Left hindlimb (tissue), 1 donor: ENCODE measurements at regions not wholly inside any gene's neighbourhood (a gene's known extent, or its start where the extent isn't known, plus 50 kb on each side); places are given as distances from the start of the nearest gene placed in this dataset.

Experiments used
- DNase-seq: peaks from one replicate; pipeline ENCODE4 v3.0.0-alpha.2; 2018

DNA sequence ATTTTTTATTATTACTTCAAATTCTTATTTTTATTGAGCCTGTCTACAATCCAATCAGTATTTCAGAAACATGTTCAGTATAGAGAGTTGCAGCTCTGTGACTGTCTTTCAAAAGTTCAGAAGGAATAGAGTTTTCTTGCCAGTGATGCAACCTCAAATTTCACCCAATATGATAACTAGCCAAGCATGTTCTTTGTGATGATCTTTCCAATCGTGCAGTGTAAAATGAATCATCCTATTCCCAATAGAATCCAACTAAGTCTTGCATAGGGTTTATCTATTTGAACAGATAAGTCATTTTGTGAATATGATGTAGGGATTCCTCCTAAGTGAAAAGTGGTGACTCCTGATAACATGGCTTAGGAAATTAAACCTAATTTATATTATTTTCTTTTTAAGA lies 937.8 kb downstream of the KCNJ2 start:
- DNase-seq = no peak

DNA sequence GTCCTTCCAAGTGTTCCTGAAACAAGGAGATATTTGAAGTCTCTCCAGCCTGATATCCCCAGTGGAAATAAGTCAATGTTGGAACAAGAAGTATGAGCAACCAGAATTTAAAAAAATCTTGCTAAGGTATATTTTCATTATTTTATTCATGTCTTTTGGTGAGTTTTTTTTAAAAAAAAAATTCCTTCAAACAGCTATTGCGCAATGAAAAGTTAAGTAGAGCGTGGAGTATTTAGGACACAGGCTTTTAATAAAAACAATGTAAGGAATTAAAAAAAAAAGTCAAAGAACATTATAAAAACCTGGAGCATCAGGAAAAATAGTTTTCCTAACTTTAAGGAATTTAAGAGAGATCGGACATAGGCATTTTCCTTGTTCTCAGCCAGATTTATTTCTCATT lies 940.4 kb downstream of the KCNJ2 start:
- DNase-seq = no peak

DNA sequence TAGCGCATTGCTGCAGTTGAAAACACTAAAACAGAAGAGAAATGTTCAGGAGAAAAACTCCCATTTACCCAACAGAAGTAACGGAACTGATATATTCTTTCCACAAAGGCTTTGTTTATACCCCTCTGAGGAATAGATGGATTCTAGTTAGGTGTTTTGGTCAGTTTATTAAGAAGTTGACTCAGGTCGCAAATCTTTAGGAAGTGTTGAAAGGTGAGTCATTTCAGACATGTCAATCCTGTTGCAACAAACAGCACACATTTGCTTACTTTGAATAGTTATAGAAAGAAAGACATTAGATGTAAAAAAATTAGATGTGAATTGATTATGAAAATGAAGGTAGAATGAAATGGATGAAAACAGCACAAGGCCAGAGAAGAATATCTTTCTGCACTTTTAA lies 941.0 kb downstream of the KCNJ2 start:
- no peak for DNase-seq

DNA sequence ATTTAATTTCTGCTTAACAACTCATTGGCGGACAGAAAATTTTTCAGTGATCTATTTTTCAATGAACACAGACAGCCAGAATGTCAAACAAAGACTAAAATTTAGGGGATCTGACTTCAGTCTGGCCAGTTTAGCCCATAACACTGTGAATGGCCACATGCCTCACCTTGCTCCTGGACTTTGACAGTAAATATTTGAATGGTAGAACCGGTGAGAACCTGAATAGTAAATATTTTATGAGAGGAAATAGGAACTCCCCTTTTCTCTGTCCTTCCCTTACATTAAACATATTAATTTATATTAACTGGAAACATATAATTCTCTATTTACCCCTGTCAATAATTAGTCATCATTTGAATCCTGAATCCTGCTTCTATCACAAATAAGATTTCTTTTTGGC lies 942.1 kb downstream of the KCNJ2 start:
- no peak for DNase-seq

DNA sequence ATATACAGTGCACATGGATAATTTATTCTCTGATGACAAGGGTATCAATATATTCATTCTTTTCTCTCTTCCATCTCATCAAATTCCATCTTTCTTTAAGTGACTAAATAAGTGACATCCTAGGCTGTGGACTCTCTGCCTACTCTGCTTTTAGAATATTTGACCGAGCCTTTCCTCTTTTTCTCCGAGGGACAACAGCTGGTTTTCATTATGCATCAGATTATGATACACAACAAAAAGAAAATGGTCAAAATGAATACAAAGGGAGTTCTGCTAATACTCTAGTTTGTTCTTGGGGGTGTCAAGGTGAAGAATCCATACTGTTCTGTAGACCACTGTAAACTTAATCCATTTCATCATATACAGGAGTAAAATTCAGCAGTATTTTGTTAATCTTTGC lies 942.6 kb downstream of the KCNJ2 start:
- no peak for DNase-seq

DNA sequence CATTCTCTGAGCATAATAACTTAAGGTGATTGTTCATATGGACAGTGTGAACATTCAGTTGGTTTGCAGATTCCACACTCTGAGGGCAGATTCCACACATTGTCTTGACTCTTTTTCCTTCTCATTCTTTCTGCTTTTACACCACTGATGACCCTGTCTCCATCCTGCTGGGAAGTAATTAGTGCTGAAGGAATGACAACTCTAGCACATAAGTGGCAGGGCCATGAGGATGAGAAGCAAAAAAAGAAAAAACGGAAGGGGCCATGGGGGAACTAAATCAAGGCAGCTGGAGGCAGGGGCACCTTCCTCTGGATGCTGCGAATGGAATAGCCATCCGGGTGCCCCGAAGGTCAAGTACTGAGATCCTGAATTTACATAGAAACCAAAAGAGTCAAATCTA lies 944.0 kb downstream of the KCNJ2 start:
- DNase-seq = no peak

DNA sequence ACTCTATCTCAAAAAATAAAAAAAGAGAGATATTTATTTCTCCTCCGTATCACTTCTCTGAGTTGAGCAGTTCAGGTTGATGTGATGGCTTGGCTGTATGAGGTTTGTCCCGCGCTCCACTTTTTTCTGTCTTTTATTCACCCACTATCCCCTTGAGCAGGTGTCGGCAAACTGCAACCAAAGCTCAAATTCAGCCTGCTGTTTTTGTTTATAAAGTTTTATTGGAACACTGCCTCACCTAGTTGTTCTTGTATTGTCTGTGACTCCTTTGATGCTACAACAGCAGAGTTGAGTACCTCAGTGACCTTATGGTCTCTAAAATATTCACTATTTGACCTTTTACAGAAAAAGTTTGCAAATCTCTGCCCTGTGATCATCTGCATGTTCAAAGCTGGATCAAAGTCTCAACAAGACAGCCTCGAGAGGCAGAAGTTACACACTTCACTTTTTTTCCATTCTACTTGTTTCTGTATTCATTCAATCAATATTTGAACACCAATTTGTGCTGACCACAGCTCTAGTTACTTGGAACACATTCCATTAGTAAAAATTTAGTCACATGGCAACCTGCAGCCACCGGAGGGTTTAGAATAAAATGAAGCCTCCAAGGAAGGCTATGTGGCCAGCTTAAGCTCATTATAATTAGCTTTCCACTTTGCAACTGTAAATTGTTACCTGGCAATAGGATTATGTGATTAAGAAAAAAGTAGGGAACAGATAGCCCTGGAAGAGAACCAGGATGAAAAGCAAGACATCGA lies 945.8 kb downstream of the KCNJ2 start:
- DNase-seq = no peak

DNA sequence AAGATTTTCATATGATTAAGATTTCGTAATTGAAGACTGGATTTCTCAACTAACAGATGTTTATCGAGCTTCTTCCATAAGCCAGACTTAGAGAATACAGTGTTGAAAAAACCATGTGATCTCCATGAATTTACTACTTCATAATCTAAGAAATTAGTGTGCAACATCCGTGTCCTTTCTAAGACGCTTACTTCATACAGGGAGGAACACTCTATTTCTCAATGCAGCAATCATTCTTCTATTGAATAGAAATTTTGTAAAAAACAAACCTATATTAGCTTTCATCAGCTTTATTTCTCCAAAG lies 946.3 kb downstream of the KCNJ2 start:
- DNase-seq = no peak

DNA sequence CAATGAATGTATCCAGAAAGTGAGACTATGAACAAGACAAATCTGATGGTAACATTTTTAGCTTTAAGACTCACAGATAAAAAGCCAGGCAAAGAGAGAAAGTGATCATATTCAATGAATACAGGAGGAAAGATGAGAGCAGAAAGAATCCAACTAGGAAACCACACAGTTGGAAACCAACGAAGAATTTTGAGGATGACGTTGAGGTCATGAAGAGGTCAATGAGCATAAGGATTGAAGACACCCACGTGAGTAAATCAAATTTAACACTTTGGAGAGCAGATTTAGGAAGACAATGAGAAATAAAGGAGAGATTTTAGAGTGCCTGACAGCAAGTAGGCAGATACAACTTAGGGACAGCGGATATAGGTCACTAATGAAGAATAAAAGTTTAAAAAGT lies 948.1 kb downstream of the KCNJ2 start:
- no peak for DNase-seq

DNA sequence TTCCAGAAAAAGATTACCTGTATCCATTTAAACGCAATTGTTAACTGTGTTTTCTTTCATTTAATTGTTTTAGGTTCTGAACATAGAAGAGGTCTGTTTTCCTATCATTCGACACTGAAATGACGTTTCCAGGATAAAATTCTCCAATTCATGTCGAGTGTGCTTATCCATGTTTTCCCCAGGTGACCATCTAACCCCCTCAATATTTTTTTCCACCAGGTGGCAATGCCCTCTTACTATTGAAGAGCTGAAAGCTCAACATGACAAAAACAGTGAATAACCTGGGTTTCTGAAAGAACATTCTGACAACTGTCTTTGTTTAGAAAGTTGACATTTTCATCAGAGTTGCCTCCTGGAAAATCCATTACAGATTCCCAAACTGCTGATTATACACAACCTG lies 948.7 kb downstream of the KCNJ2 start:
- DNase-seq = no peak

DNA sequence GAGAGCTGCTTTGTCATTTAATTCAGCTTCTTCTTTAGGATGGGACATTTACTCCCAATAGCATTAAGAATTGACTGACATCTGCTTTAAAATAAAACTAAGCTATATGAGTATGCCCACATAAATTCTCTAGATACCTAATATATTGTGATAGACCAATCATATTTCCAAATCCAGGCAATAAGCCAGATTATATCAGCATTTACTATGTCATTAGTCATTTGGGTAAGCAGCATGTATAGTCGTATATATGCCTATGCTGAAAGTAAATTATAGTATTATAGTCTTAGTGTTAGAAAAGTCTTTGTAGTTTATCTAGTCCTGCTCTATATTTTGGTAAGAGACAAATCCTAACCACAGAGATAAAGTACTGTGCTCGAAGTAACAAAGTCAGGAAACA lies 958.1 kb downstream of the KCNJ2 start:
- DNase-seq = no peak

DNA sequence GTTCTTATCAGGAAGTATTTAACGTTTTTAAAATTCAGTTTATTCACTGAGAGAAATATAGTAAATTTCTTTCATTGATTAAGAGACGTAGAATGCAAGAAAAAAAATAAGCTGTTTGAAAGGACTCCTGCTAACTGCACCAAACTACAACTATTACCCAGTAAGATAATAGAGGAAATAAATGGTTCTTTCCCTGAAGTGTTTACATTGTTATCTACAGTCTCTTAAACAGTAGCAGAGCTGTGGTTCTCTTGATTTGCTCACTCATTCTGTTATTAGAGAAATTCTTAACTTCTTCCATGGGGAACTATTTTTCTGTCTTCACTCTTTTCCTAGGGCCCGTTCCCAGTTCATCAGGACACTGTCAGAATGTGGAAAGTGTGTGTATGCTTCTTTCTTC lies 973.0 kb downstream of the KCNJ2 start:
- no peak for DNase-seq

DNA sequence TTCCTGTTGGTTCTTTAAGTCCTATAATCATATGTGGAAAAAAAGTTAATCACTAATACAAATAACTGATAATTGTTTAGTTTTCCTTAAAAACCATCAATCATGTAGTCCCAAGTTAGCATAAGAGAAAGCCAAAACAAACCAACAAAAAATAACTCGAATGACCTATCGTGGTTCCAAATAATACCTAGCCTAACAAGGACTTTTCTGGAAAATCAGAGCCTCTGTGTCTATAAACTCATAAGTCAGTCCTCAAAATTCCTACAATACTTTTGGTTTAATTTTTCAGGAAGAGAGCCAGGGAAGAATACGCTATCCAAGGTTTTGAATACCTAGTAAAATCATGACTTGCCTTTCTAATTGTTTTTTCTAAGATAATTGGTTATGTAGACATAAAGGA lies 975.3 kb upstream of the SOX9 start:
- no peak for DNase-seq

DNA sequence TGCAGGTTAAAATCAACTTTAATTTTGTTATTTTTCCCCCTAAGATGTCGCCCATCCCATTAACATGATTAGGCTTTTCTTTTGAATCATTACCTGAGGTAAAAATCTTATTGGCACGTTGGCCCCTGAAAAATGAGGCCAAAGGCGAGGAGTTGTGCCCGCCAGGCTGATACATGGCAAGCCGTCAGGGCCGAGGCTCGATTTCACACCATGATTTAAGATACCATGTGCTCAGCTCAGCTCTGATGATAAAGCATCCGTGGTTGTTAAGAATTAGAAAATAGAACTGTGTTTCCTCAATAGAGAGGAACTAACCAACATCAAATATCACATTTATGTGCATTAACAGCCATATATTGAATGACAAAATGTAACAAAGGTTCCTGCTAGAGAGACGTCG lies 972.9 kb upstream of the SOX9 start:
- no peak for DNase-seq

DNA sequence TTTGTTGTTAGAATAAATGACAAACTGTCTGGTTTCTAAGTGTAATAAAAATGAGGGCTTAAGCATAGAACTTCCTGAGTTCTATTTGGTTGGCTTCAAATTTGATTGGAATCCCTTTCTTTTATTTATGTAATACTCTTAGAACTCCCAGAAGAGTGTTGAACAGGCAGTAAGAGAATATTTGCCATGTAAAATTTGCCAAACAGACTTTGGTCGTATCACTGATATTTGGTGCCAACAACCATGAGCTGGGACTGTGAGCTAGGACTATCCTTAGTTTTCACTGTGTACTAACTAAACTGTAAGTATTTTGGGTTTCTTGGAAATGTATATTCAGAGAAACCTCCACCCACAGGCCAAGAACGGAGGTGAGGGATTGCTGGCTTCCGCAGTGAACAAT lies 971.2 kb upstream of the SOX9 start:
- no peak for DNase-seq

DNA sequence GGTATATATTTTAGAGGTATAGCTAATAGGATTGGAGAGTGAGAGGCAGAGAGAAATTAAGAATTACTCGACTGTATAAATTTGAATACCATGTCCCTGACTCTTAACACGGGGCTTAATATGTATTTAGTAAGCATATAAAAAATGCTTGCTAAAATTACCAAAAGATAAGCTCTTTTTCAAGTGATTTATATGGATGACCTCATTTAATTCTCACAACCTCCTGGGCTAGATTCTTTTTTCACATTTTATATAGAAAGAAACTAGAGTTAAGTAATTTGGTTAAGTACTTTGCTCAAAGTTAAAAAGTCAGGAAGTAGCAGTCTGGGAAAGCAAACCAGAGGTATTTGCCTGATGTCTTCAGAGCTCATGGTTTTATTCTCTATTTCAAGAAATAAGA lies 963.5 kb upstream of the SOX9 start:
- DNase-seq = no peak

DNA sequence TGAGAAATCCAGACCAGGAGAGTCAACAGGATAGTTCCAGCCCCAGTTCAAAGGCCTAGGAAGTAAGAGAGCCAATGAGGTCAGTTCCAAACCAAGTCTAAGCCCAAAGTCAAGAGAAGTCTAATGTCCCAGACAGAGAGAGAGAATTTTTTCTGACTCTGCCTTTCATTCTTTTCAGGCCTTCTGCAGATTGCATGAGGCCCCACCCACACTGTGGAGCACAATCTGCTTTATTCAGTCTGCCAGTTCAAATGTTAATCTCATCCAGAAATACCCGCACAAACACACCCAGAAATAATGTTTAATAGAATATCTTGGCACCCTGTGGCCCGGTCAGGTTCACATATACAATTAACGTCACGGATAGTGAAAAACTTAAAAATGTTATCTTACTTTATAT lies 962.4 kb upstream of the SOX9 start:
- DNase-seq = no peak

DNA sequence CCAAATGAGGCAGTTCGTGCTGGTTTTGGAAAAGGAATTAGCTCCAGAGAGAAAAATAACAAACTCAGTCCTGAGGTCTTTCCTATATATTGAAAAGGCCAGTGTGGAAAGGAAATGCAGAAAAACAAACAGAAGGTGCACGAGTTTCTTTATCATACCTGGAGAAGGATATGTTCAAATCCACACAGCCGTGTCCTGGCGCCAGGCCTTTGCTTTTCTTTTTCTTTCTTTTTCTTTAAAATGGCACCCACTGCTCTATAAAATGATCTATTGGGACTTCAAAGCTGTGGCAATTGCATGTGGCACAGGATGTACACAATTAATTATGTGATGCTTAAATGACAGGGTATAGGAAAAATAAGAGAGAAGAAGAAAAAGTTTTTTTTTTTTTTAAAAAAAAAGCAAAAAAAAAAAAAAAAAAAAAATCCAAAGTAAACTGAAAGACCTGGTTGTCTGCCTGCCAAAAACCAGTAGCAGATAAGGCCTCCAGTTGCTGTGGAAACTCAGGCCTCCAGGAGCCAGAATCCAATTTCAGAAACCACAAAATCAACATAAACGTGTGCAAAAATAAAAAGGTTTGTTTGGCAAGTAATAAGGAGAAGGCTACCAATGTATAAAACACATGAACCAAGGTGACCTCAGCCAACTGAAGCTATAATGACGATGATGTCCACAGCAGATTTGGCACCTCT lies 957.6 kb upstream of the SOX9 start:
- DNase-seq = peak; percentile 23

DNA sequence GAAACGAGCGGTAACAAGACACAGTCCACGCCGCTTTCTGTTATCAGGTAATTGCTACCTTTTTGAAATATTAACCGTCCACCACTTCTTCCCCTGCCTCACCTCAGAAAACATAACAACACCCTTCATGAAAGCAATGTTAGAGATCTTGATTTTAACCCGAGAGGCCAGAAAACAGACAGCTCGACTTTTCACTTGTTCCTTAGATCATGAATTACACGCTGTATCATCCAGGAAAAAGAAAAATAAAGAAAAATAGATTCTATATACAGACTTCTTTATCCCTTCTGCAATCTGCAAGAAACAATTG lies 957.1 kb upstream of the SOX9 start:
- no peak for DNase-seq

DNA sequence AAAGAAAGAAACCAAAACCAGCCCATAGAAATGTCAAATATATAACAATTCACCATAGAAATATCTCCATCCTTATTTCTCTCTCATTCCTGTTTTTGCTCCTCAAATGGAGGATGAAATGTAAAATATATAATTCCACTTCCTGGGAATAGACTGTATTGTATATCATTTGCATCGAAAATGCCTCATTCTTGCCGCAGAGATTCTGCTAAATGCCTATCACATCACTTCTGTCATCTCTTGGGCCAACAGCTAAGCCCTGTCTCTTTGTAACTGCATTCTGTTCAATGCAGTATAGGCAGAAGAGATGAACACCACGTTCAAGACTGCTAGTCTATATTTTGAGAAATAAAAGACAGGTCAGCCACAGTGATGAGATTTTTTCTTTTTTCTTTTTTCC lies 956.3 kb upstream of the SOX9 start:
- no peak for DNase-seq

DNA sequence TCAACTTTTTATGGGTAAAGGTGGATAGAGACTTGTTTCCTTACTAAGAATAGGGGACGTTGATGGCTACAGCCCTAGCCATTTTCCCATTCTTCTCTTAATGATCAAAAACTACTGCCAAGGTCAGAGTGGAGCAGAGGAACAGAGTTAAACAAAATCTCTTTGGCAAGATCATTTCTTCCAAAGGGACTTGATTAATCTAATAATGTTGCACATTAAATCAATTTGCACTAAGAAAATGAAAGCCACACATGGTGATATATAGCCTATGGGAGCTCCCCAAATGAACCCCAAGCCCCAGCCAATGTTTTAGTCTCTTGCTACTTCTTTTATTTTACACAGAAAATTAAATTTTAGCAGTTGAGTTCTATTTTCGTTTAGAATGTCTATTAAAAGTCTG lies 954.5 kb upstream of the SOX9 start:
- no peak for DNase-seq

DNA sequence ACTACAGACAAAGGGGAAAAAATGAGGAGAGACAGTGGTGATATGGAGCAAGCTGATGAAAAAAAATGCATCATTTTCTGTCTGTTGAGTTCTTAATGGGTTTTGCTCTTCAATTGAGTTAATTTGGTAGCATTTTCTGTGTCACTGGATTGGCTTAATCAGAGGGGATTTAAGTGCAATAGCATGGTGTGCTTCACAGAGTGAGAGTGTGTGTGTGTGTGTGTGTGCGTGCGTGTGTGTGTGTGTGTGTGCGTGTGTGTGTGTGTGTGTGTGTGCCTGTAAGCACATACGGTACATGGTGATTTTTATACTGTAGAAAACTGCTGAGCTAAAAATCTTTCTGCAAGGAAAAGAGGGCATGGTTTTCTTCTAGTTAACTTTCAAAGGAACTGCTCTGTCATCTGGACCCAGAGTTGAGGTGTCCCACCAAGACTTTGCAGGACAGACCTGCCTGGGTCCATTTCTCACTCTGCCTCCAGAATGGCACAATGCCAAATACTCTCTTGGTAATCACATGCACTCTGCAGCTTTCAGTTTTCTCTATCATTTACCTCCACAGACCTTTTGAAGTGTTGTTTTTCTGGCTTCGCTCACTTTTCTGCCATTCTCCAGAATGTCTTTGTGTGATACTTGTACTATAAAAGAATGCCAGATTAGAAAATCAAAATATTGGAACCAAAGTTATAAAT lies 952.6 kb upstream of the SOX9 start:
- no peak for DNase-seq

DNA sequence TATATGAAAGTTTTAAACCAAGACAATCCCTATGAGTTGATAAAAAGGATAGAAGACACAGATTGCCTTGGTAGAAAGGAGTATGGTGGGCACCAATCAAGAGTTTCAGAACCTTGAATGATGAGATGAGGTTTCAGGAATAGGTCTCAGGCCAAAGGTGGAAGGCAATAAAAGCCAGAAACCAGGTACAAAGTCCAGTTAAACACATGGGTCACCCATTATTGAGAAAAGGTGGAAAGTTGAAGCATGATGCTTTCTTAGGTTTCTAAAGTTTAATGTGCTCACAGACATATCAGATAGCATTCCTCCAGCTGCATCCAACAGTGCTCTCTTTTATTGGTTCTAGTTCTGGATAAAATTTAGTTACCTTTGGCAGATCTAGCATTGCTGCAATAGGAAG lies 950.8 kb upstream of the SOX9 start:
- DNase-seq = no peak

DNA sequence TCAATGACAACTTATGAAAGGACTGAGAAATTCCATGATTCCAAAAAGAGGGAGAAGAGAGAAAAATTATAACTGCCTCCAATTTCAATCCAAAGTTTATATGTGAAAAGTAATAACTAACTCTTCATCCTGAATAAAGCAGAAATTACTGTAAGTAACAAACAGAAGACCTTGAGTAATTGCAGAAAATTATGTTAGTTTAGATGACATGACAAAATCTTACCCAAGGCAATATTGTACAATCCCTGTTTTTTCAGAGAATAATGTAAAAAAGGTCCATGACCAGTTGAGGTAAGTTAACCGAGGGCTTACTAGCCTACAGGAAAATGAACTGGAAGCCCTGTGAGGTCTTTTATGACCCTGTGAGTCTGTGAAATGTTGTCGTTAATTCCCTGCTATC lies 949.5 kb upstream of the SOX9 start:
- no peak for DNase-seq

DNA sequence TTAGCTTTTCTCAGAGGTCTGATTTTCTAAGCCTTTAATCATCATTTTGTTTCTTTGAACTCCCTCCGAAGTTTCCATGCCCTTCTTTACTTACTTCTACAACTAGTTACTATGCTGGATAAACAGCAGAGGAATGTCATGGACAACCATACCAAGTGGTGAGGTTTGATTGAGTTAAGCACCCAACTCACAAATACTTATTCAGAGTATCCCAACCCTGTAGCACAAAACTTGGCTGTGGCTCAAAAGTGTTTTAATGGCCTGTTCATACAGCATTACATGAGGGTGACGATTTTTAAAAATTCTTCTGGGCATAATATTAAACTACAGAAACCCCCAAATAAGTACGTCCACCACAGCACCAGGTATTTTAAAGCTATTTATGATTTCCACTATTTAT lies 946.8 kb upstream of the SOX9 start:
- no peak for DNase-seq
